GM18907 (cell line): ENCODE measurements at regions not wholly inside any gene's neighbourhood (a gene's known extent, or its start where the extent isn't known, plus 50 kb on each side); places are given as distances from the start of the nearest gene placed in this dataset.

Experiments used
- ATAC-seq: cut with Tn5 transposase; IDR thresholded peaks from one replicate; pipeline ENCODE4 v1.9.1; 2021; ENCODE audit warnings: mild to moderate bottlenecking, moderate library complexity; ENCODE audit not compliant: unreplicated experiment

DNA sequence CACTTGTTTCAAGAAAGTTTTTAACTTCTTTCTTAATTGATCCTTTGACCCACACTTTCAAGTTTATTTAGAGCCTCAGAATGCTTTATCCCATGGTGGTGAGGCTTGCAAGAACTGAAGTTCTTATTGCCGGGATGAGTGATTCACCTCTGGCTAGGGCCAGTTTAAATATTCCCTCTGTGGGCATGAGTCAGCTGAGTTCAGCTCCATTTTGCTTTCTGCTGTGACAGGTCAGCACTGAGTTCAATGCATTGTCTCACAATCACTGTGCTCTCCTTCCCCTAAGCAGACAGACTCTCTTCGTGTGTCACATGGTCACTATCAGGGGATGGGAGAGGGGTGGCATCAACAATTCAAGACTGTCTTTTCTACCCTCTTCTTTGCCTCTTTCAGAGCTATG, 514.6 kb upstream of the FBXO33 start:
- ATAC-seq = no peak

DNA sequence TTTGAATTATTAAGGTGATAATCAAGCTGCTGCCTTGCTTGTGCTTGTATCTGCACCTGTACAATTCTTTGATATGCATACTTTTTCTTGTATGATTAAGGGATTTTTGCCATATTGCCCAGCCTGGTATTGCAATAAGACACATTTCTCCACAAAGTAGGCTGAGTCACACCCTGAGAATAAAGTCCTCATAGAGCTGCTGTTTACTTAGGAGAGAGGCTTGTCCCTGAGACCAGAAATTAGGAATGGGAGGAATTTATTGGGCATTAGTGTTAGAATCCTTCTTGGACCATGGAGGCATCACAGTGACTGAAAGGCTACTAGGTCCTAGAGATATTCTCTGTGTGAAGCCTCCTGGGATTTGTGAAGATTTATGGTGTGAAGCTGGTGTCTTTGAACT, 506.8 kb upstream of the FBXO33 start:
- ATAC-seq = no peak

DNA sequence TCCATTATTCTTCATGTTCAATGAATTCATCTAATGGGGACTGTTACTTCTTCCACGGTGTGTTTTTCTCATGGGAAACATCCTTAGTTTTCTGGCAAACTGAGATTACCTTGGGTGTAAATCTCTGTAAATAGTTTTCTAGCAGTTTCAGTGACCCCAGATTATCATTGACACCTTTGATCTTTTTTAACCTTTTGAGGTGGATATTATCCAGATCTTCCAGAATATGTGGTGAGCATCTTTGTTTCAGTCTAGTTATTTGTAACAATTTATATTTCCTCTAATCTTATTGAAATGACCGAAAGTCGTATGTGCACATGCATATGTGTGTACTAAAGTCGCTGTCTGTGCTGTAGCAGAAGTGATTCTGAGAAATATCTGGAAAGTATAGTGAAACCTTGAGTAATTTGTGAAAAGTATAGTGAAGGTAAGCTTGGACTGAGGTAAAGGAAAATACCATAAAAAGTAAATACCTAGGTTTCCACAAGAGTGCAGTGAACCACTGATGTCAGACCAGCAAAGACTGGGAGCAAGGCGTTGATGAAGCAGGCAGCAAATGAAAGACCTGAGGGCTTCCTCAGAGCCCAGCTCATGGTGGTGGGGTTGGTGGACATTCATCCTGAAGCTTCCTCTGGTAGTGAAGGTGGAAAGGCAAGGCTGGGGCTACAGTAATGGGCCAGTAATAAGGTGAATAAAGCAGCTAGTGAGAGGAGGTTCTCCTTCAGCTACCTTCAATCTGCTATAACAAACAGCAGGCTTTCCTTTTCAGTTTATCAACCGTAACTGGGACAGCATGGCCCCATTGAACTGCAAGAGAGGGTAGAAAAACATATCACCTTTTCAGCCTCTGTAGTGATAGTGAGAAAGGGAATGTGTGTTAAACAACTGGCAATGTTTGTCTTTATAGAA, 480.2 kb upstream of the FBXO33 start:
- peak; percentile 94 for ATAC-seq

DNA sequence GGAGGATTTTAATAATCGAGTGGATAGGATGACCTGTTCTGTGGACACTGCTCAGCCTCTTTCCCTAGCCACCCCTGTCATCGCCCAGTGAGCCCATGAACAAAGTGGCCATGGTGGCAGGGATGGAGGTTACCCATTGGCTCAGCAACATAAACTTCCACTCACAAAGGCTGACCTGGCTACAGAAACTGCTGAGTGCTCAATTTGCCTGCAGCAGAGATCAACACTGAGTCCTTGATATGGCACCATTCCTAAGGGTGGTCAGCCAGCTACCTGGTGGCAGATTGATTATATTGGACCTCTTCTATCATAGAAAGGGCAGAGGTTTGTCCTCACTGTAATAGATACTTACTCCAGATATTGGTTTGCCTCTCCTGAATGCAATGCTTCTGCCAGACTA, 465.4 kb upstream of the FBXO33 start:
- ATAC-seq = no peak

DNA sequence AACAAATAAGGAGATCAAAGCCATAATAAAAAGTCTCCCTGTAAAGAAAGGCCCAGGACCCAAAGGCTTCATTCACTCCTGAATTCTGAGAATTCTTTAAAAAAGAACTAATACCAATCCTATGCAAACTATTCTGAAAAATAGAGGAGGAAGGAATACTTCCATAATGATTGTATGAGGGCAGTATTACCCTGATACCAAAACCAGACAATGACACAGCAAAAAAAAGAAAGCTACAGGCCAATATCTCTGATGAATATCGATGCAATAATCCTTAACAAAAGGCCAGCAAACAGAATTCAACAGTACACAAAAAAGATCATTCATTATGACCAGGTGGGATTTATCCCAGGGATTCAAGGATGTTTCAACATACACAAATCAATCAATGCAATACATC, 457.8 kb upstream of the FBXO33 start:
- no peak for ATAC-seq

DNA sequence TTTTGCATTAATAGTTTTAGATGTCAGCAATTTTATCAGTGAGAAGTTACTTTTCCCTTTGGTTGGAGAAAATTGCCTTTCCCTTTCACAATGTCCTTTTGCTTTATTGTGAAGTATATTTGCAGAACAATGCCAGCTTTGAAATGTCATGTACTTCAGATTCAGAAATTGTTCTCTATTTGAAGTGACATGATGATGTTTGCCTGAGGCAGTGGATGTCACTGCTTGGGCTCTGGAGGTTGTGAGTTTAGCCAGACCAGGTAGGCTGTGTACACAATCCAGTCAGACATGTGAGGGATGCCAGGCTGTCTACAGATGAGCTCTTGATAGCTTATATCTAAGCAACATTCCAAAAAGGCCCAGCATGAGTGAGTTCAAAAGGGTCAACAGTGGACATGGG, 451.9 kb upstream of the FBXO33 start:
- ATAC-seq = no peak

DNA sequence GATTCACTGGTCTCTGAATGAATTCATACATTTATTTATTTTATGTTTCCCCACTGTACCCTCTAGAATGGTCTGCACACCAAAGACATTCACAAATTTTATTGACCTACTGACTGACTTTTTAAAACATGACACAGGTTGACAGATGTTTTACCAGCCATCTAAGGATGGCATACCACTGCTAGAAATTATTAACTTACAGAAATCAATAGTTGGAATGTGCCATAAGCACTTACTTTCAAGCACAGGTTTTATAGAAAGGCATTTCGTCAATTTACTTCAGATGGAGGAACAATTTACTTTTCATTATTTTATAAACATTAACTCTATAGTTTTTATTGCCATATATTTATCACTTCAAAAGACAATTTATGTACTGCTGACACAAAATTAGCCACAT, 448.7 kb upstream of the FBXO33 start:
- no peak for ATAC-seq

DNA sequence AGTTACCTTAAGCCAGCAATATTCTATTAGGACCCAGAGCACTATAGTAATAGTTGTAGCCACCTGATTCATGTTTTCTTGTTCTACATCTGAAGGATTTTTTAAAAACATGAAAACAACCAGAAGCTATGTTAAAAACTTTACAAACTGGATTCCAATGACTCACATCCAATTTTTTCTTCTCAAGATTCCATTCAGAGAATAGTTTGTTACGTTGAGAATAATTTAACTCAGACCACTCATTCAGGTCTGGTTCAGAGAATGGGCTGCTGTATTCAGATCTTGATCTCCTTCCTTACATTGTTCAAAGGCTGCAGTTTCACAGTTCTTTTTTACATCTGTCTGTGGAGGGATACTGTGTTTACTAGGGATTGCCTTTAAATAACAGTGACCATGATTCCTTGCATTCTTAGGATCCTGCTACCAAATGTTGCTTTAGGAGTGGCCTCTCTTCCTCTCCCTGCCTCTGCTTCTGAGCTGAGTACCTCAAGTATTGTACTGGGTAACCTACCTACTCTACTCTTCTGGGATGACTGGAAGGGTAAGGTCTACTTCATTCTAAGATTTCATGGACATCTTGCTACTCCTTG, 448.0 kb upstream of the FBXO33 start:
- ATAC-seq = no peak

DNA sequence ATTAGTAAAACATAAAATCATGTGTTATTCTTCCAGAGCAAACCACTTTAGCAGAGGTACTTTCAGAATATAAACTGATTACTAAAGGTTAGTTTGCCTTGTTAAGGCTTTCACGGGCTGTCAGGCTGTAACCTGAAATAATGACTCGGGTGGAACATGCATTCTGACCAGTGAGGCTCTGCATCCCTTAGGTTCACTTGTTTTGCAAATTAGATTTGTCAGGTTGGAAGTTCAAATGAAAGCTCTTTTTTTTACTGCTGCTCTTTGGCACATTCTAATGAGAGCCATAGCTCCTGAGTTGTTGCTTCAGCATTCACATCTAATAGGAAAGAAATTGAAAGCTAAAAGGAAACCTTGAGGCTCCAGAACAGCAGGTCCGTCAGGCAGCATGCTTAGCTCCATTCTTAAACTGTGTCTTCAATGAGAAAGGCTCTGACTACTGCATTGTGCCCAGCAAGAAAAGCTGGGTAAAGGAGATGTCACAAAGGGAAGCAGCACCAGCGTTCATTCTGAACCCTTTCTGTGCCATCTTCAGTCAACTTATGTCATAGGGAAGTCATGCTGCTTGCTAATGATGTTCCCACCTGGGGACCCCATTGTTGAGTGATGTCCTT, 445.5 kb upstream of the FBXO33 start:
- no peak for ATAC-seq

DNA sequence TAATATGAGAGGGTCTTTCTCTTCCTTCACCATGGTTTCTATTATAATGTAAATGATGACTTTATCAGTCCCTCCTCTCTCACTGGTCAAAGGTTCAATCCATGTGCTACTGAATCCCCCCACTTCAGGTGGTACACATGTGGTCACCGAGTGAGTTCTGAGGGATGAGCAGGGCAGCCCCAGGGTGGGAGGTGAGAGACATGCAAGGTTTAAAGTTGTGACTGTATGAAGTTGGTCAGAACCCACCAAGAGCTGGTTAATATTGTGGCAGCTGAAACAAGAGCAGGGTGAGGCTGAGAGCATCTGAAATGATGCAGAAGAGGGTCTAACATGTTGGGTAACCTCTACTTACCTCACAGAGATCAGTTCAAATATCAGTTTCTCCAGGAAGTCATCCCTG, 444.7 kb upstream of the FBXO33 start:
- peak; percentile 67 for ATAC-seq

DNA sequence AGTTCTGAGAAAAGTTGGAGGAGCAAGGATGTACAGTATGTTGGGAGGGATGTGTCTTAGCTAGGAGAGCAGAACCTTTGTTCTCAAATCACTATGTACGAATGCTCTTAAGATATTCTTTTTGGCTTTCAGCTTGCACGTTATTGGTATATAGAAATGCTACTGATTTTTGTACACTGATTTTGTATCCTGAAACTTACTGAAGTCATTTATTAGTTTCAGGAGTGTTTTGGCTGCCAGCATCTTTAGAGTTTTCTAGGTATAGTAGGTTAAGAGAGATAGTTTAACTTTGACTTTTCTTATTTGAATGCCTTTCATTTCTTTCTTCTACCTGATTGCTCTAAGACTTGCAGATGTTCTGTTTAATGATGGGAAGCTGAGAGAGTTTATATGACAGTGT, 442.8 kb upstream of the FBXO33 start:
- ATAC-seq = no peak

DNA sequence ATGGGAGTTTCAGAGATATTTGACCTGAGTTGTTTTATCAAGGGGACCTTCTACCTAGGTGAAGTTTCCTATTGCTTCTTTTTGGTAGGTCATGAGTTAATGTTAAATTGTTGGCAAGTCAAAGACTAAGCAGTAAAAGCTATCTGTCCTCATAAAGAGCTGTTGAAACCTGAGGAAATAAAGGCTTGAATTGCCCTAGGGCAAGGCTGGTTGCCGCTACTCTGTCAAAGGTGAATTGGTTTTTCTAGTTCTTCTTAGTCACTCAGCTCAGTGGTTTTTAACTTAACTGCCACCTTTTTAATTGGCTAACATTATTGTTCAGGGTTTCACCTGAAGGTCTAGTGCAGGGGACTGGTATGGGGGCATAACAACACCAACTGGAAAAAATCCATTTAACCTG, 441.6 kb upstream of the FBXO33 start:
- no peak for ATAC-seq

DNA sequence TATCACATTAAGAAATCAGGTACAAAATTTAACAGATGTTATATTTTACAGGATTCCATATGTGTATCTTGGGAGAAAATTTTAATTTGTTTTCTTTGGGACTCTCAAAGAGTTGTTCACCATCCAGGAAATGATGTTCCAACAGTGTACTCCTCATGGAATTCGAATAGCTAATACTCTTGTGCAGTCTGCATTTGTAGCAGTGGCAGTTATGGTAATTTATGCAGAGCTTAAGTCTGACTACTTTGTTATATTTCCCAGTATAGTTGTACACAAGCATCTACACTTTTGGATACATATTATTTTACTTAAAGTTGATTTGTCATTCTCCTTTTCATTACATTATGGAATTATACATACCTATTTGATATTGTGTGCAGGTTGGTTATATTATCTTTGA, 436.7 kb upstream of the FBXO33 start:
- no peak for ATAC-seq

DNA sequence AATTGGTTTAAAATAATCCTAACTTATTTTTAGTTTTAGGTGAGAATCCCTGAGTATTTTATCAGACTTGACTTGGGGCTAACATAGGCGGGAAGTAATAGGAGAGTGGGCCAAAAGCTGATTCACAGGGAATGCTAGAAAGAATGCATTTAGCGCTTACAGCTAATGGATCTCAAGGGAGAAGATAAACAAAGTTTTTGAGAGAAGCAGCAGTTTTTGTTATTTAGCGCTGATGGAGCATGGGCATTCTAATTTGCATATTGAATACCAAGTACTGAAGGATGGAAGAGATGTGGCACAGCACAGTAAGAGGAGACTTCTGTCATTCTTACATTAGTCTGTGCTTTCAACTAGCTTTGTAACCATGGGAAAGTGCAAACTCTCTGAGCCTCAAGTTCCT, 436.0 kb upstream of the FBXO33 start:
- no peak for ATAC-seq

DNA sequence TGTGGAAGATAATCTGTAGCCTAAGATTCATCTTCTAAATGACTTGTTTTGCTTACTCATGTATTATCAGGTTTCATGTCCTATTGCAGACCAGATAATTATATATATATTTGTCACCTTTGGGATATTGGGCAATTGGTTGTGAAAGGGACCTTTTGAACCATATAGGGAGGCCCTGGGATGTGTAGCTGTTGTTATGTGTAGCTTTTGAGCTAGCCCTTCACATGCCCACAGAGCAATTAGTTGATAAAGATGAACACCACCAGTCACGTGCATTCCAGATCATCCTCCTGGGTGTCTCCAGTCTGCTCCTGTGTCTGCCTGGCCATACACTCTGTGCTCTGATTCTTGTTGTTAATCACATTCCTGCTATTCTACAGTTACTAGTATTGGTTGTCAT, 431.2 kb upstream of the FBXO33 start:
- ATAC-seq = no peak

DNA sequence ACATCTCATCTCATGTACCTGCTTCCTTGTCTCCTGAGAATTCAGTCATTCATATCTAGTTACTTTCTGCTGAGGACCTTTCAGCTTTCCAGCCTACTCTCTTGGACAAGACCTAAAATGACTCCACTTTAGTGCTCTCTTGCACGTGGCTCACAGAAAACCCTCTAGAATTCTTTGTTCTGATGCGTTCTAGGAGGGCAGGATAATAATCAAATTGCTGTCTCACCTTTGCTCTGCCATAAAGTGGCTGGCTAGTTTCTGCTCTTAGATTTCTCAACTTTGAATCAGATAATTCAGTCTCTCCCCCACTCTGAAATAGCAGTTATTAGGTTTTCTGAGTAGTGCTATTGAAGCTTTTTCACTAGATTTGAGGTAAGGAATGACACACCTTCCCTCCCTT, 429.5 kb upstream of the FBXO33 start:
- ATAC-seq = no peak

DNA sequence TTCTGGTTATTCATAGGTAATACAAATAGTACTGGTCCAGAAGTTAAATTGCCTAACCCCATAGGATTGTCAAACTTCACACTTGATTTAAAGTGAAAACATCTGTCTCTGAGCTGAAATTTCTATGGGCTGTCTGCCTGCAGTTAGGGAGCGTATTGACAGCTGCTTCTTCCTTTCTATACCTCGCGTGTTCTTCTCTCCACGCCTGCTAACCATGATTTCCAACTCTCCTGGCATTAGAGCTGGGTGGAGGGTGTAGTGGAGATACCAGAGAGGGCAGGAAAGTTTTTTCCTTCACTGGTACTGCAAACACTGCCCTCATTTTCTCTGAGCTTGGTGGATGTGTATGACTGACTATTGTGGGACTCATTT, 429.0 kb upstream of the FBXO33 start:
- ATAC-seq = no peak

DNA sequence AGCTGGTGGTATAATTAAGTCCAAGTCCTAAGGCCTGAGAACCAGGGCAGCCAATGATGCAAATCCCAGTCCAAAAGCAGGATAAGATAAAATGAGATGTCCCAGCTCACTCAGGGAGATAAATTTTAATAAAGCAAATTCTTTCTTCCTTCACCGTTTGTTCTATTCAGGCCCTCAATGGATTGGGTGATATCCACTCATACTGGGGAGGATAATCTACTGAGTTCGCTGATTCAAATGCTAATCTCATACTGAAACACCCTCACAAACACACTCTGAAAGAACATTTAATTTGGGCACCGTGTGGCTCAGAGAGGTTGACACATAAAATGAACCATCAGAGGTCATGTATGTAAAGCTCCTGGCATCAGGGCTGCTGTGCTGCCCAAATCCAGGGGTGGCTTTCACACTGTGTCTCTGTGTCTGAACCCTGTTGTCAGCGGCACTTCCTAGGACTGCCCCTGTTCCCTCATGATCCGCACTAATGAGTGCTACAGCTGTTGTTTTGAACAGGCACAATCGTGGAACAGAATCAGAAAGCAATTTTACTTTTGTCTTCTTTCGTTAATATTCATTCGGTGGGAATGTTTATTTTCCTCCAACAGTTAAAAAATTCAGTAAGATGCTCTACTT, 428.5 kb upstream of the FBXO33 start:
- no peak for ATAC-seq

DNA sequence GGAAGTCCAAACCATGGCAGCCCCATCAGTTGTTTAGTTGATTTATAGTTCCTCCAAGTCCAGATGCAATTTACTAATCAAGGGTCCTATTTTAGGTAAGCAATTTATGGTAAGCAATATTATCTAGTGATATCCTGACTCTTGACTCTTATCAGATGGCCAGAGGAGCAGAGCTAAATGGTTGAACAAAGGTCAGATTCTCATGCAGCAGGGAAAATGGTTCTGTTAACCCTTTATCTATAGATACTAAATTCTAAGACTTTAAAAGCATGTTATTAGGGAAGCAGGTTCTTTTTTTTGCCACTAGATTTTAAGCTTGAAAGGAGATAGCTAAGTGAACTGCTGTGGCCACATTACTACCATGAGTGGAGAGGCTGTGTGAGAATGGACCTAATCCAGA, 427.1 kb upstream of the FBXO33 start:
- no peak for ATAC-seq

DNA sequence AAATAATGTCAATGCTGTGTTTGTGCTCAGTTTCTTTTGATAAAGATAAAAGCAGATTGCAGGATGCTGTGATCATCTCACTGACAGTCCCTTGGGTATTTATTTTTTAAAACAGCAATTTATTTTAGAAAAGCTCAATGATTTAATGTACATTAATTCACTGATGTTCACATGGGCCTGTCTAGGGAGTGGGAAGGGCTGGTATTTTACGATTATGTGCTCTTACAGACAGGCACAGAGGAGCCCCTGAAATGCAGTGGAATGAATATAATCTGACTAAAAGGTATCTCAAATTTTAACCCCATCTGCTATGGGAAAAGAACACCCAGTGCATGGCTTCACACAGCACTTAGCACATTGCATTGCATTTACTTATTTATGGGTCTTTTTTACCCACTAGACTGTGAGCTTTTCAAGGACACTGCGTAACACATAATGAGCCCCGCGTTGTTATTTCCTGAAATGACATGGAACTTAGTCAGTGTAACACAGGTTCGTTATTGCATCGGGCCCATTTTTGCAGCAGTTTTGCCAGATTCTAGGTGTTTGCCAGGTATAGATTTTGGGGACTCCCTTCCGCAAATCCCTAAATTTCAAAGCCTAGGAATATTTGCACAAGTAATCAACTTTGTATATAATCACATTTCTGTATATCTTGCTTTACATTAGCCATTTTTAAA, 425.3 kb upstream of the FBXO33 start:
- no peak for ATAC-seq

DNA sequence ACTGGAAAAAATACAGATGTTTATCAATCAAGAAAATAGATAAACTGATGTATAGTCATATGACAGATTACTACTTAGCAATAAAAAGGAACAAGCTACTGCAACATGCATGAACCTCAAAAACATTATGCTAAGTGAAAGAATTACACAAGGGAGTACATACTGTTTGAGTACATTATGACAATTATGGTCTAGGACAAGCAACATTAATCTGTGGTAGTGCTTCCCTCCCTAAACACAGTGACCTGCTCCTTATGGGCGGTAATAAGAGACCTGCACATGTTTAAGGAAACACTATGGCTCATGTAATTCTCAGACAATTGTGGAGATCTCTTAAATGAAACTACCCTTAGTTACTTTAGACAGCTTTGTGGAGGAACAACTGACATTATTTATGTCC, 421.2 kb upstream of the FBXO33 start:
- no peak for ATAC-seq
